GM12891 (cell line): ENCODE measurements at regions not wholly inside any gene's neighbourhood (a gene's known extent, or its start where the extent isn't known, plus 50 kb on each side); places are given as distances from the start of the nearest gene placed in this dataset.

Experiments used
- POLR2A ChIP-seq: IDR thresholded peaks from 2 replicates; pipeline ENCODE4 v1.6.1; 2011; ENCODE audit warnings: low read depth, low read length, control low read depth
- POLR2AphosphoS5 ChIP-seq: IDR thresholded peaks from 2 replicates; pipeline ENCODE4 v1.6.1; 2011; ENCODE audit warnings: low read depth, low read length, control low read depth
- POU2F2 ChIP-seq: IDR thresholded peaks from 2 replicates; pipeline ENCODE4 v1.6.1; 2011; ENCODE audit warnings: low read depth, mild to moderate bottlenecking, control low read depth, low read length, moderate library complexity
- SPI1 ChIP-seq: IDR thresholded peaks from 2 replicates; pipeline ENCODE4 v1.6.1; 2011; ENCODE audit warnings: low read depth, low read length, control low read depth
- TAF1 ChIP-seq: IDR thresholded peaks from 2 replicates; pipeline ENCODE4 v1.6.1; 2011; ENCODE audit warnings: low read depth, low read length, control low read depth

DNA sequence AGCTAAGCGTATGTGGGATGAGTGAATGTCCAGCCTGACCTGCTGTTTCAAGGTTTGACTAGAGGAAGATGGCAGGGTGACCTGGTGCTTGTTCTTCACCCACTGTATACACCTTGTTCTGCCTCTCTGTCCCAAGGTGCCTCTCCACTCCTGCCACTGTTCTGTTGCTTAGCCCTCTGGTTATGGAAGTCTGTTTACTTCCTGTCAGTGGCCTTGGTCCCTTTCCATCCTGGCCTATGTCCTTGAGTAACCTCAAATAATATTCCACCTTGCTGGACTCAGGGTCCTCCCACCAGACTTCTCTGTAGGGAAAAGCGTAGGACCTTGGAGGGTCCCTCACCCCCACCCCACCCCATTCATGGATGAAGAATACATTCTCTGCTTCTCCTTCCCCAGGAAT is 73.2 kb upstream of the SALL1 start:
- no peak for TF ChIP-seq POLR2AphosphoS5
- TF ChIP-seq POLR2A, result no peak
- TF ChIP-seq POU2F2, result no peak
- no peak for TF ChIP-seq TAF1
- TF ChIP-seq SPI1, result no peak
